HG03108 (cell line): ENCODE measurements at regions not wholly inside any gene's neighbourhood (a gene's known extent, or its start where the extent isn't known, plus 50 kb on each side); places are given as distances from the start of the nearest gene placed in this dataset.

Source experiments
- ATAC-seq: cut with Tn5 transposase; IDR thresholded peaks from one replicate; pipeline ENCODE4 v1.9.1; 2021; ENCODE audit warnings: moderate library complexity; ENCODE audit not compliant: unreplicated experiment

GRCh38 chr4:96755569-96756484 lies 915.9 kb downstream of the PDHA2 start:
- no peak for ATAC-seq

DNA sequence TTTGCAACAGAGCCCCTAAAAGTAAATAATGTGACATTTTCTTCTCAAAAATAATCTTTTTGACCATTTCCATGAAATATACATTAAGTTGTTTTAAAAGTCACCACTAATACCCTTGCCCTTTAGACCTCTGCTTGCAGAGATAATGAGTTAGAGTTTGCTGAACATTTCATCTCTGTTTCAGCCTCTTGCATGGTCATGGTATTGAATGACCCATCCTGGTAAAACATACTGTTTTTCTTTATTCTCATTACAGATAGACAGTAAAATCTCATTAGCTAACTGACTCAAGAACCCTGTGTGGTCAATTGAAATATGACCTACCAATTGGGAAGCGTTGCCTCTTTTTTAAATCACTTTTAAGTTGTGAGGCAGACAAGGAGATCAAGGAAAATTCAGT lies 916.7 kb downstream of the PDHA2 start:
- no peak for ATAC-seq

- ATAC-seq: no peak
These were observed 923.7 kb downstream of the PDHA2 start for GRCh38 chr4:96763546-96763945.

DNA sequence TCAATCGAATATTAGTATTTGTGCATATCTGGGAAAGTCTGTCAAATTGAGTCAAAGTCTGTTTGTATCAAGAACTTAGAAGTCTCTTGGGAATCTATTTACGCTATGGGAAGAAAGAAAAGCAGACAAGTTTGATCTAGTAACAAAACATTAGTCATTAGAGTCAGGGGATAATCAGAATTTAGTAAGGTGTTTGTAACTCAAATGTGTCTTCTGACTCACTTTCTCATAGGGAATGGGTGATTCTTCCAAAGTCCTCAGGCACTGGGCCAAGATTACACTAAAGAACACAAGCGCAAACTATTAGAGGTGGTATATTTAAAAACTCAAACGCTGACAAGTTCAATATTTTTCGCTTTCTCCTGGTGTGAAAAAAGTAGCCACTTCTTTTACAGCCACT lies 926.5 kb downstream of the PDHA2 start:
- ATAC-seq: no peak

GRCh38 chr4:96767815-96768480 lies 928.1 kb downstream of the PDHA2 start:
- ATAC-seq: no peak

DNA sequence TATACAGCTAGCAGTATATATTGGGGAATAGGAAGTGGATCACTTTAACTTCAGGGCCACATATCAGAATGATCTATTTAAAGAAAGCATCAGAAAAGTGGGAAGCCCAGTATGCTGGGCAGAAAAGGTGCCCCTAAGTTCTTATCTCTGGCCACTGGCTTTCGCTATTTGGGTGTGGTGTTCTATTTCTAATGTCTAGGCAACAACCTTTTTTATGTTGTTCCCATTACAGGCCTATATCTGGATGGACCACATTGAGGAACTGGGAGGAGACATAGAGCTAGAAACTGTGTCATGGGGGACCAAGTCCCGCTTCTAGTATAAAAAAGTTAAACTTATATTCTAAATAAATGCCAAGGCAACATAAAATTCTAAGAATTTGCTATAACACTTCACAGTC lies 935.6 kb downstream of the PDHA2 start:
- ATAC-seq: no peak

- ATAC-seq: no peak
These were observed 937.1 kb downstream of the PDHA2 start for GRCh38 chr4:96776920-96777527.

DNA sequence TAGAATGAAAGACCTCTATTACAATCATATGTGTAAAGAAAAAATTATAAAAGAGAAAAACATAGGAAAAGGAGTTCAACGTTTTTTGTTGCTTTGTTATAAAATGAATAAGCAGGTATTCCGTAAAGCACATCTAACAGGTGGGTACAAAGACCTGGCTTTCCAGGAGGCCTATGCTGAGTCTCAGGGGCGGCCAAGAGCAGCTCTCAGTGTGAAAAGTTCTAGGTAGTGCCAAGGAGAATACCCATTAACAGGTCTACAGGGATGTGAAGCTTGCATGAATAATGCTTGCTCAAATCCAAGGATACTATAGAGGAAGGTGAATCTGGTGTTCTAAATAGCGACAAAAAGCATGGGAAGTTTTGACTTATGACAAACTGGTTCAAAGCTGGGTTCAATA lies 944.4 kb downstream of the PDHA2 start:
- ATAC-seq: no peak

DNA sequence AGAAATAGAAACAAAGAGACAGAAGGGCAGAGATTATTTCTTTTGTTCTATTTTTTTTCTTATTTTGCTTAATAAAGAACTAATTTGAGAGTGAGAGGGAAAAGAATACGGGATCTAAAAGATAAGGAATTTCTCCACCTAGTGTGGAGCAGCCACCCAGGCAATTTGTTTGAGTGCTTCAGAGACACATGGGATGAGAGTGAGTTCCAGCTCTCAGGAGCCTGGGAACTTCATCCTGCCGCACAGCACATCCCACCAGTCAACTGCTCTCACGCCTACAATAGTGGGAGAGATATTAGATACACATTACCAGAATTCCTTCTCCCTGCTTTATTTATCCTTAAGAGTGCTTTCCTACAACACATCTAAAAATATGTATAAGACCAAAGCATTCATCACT lies 946.4 kb downstream of the PDHA2 start:
- ATAC-seq: no peak

GRCh38 chr4:96787766-96788165 lies 947.9 kb downstream of the PDHA2 start:
- no peak for ATAC-seq

DNA sequence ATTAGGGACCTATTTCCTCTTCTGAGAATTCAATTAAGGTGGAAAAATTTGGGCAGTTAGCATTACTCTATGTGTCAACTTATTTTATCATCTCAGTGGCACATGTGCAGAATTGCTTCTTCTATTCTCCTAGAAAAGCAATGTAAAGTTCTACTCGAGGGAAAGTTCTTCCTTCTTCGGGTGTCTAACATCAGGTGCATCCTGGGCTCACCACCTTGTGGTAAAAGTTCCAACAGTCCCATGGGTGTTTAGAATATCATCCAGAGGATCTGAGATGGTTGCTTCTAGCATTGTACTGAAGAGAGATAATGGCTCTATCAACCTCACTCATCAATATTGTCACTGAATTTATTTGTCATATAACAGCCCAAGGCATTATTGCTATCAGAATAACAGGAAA lies 969.7 kb downstream of the PDHA2 start:
- ATAC-seq: no peak

GRCh38 chr4:96827086-96827485 lies 987.2 kb downstream of the PDHA2 start:
- no peak for ATAC-seq

DNA sequence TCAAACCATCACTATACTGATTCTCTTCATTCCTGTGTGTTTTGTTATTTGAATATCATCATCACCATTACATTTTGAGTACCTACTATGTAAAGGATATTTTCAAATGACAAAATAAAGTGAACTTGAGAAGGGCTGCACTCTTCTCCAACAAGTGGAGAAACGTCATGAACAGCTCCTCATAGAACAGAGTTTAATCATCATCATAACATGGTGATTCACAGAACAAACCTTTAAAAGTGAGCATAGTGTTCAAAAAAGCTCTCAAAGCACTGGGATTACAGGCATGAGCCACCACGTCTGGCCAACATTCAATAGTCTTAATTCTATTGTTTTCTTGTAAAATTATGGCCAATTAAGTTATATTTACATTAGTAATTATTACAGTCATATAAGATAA lies 993.9 kb downstream of the PDHA2 start:
- ATAC-seq: no peak

GRCh38 chr4:96835991-96836390 lies 996.1 kb downstream of the PDHA2 start:
- no peak for ATAC-seq

- ATAC-seq: no peak
These were observed 999.5 kb downstream of the PDHA2 start for GRCh38 chr4:96839441-96839840.

- no peak for ATAC-seq
These were observed 1001.9 kb downstream of the PDHA2 start for GRCh38 chr4:96841801-96842200.

DNA sequence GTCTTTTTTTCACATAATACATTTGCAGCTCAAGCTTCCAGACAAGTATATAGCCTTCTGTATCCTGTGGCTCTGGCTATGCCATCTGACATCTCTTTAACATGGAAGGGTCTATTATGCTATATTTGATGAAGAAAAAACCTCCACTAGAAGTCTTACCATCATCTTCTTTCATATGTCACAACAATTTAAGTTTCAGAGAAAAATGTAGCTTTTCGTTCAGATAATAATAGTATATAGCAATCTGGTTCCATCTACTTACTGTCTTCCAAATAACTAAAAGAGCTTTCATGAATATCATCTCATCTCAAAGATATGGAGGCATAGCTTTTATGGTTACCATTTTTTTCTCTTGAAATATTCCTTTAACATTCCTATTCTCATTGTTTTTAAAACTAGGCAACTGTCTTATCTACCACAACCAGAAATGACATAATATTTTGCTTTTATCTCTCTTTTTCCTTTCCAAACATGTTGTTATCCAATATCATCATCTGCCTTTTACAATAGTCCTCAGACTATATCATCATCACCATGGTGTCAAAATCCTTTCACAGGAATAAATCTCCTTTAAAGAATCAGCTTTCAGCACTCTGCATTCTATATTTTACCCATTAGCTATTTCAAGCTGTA lies 1005.1 kb downstream of the PDHA2 start:
- no peak for ATAC-seq

DNA sequence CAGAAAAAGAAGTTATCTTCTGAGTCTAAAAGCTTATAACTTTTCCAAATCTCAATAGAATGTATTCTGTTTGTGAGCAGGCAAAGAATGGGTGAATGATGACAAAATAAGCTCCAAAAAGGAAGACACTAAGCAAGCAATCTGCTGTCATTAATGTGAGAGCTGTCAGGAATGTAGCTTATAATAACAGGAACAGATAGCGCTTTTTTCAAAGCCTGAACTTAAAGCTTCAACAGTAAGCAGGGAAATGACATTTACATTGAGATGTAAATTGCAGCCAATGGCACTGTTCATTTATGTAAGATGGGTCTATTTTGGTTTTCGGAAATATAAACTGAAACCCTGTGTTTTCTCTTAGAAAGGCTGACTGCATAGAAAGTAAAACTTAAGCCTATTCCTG lies 1005.9 kb downstream of the PDHA2 start:
- ATAC-seq: no peak

DNA sequence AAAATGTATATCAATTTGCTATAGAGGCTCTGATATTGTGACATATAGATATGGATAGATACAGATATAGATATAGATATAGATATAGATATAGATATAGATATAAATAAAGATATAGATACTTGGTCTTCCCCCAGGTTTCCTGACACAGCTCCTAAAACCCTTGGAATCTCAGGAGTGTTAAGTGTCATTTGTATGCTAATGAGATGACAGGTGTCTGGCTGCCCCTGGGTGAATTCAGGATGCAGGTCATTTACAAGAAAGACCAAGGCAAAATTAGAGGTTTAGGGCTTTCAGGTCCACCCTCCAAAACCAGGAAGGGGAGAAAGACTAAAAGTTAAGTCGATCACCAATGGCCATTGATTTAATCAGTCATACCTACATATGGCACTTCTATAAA lies 1034.8 kb downstream of the PDHA2 start:
- no peak for ATAC-seq

DNA sequence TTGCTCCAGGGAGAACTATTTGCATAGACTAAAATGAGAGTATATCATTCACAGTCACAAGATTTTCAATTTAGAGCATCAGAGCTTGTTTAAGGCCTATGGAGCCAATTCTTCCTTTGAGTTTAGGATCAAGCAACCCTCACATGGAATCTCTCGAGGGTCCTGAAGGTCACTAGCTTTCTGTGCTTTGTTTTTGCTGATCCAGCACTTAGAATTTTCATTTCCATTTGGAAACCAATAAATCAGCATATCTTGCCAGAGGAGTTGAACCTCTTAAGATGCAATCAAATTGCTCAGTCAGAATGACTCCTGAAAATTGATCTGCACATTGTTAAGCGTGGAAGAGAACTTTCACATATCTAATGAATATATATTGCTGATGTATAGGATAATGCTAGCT lies 1039.6 kb downstream of the PDHA2 start:
- no peak for ATAC-seq

DNA sequence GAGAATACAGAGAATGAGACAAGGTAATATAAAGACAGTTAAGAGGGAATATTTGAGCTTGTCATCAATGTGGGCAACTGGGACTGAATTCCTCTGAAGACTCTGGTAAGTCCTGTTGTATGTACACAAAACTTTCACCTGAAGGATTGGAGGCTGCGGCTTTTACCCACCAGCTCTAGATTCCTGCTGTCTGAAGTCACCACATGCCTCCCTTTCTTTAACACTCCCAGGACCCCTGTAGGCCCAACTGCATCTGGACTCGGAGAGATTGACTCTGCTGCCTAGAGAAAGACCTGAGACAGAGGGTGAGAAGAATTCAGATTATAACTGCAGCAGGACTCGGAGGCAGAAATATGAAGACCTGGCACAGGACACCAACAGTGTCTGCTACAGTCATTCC lies 1048.0 kb downstream of the PDHA2 start:
- no peak for ATAC-seq

- ATAC-seq: no peak
These were observed 1054.7 kb downstream of the PDHA2 start for GRCh38 chr4:96894621-96895020.
